SK-N-MC (cell line): ENCODE measurements at regions not wholly inside any gene's neighbourhood (a gene's known extent, or its start where the extent isn't known, plus 50 kb on each side); places are given as distances from the start of the nearest gene placed in this dataset.

ENCODE experiments used
- EZH2 ChIP-seq: fragments of 200-600 bp; sonication (generic); IDR thresholded peaks from one replicate; pipeline ENCODE4 v1.6.1; 2017; ENCODE audit warnings: antibody characterized with exemption
- POLR2AphosphoS5 ChIP-seq: IDR thresholded peaks from 2 replicates; pipeline ENCODE4 v1.6.1; 2012; ENCODE audit warnings: mild to moderate bottlenecking, low read depth, low read length, borderline replicate concordance

DNA sequence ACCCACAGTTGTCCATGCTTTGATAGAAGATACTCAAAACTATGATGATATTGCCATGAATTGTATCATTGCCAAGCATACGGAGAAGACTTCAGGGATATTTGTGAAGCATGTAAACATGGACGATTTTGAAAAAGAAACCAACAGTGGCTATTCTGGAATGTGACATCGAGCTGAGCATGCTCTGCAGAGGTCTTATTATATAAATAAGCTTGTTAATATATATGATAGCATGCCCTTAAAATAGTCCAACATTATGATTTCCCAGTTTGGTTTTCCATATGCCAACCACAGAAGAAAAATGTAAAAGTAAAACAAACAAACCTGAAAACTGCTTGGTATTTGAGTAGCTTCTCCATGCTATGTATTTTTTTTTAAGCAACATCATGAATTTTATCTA is 159.1 kb downstream of the LNPK start:
- no peak for TF ChIP-seq POLR2AphosphoS5
- TF ChIP-seq EZH2, result no peak
